MM.1S (cell line): ENCODE measurements at regions not wholly inside any gene's neighbourhood (a gene's known extent, or its start where the extent isn't known, plus 50 kb on each side); places are given as distances from the start of the nearest gene placed in this dataset.

ENCODE experiments used
- DNase-seq: peaks from one replicate; pipeline ENCODE4 v3.0.0-alpha.2; 2015
- H2AFZ ChIP-seq: fragments of 300-600 bp; sonication (generic); 2 replicates; pipeline ENCODE4 v1.6.0; 2016; ENCODE audit warnings: antibody characterized with exemption, low read length
- H3F3A ChIP-seq: fragments of 300-600 bp; sonication (generic); 2 replicates; pipeline ENCODE4 v1.6.1; 2016; ENCODE audit warnings: mild to moderate bottlenecking, antibody characterized with exemption, low read length, moderate library complexity, mixed read lengths; ENCODE audit not compliant: insufficient read depth
- H3K27ac ChIP-seq: fragments of 300-600 bp; sonication (generic); 2 replicates; pipeline ENCODE4 v1.5.1; 2016; ENCODE audit warnings: mild to moderate bottlenecking, low read length
- H3K27me3 ChIP-seq: fragments of 300-600 bp; sonication (generic); replicated peaks from 2 replicates; pipeline ENCODE4 v1.6.0; 2016; ENCODE audit warnings: low read length; ENCODE audit not compliant: insufficient read depth
- H3K36me3 ChIP-seq: fragments of 300-600 bp; sonication (generic); replicated peaks from 2 replicates; pipeline ENCODE4 v1.6.1; 2016; ENCODE audit warnings: mild to moderate bottlenecking, low read length, mixed read lengths; ENCODE audit not compliant: insufficient read depth
- H3K4me1 ChIP-seq: fragments of 300-600 bp; sonication (generic); 2 replicates; pipeline ENCODE4 v1.6.1; 2016; ENCODE audit warnings: low read length, mixed read lengths
- H3K4me2 ChIP-seq: fragments of 300-600 bp; sonication (generic); 2 replicates; pipeline ENCODE4 v1.6.0; 2016; ENCODE audit warnings: low read depth, low read length
- H3K4me3 ChIP-seq: fragments of 300-600 bp; sonication (generic); 2 replicates; pipeline ENCODE4 v1.5.1; 2016; ENCODE audit warnings: low read length, mixed read lengths
- H3K79me2 ChIP-seq: fragments of 300-600 bp; sonication (generic); 2 replicates; pipeline ENCODE4 v1.6.1; 2016; ENCODE audit warnings: mixed run types, low read length, mixed read lengths
- H3K9ac ChIP-seq: fragments of 300-600 bp; sonication (generic); 2 replicates; pipeline ENCODE4 v1.6.1; 2016; ENCODE audit warnings: low read length, mixed read lengths
- H3K9me2 ChIP-seq: fragments of 300-600 bp; sonication (generic); replicated peaks from 2 replicates; pipeline ENCODE4 v1.6.1; 2016; ENCODE audit warnings: mild to moderate bottlenecking, low read length, mixed read lengths; ENCODE audit not compliant: insufficient read depth
- H3K9me3 ChIP-seq: fragments of 300-600 bp; sonication (generic); replicated peaks from 2 replicates; pipeline ENCODE4 v1.6.1; 2016; ENCODE audit warnings: mild to moderate bottlenecking, low read length, mixed read lengths; ENCODE audit not compliant: insufficient read depth
- H4K20me1 ChIP-seq: fragments of 300-600 bp; sonication (generic); 2 replicates; pipeline ENCODE4 v1.6.1; 2016; ENCODE audit warnings: mild to moderate bottlenecking, low read length, moderate library complexity, mixed read lengths; ENCODE audit not compliant: insufficient read depth
- CTCF ChIP-seq: fragments of 300-600 bp; sonication (generic); IDR thresholded peaks from 2 replicates; pipeline ENCODE4 v1.5.1; 2016; ENCODE audit warnings: antibody characterized with exemption, low read length, mixed read lengths
- EZH2 ChIP-seq: fragments of 300-600 bp; sonication (generic); optimal IDR thresholded peaks from 2 replicates; pipeline ENCODE3; 2017; ENCODE audit warnings: low read depth, mild to moderate bottlenecking, antibody characterized with exemption, low read length, mixed read lengths
- EZH2phosphoT487 ChIP-seq: fragments of 300-600 bp; sonication (generic); IDR thresholded peaks from 2 replicates; pipeline ENCODE4 v1.6.1; 2018; ENCODE audit warnings: antibody characterized with exemption, low read length

- Histone ChIP-seq H3K9me2 (no peaks in the 10 kb centered on the region), H2AFZ (no peak overlapping the region), H3K27me3 (no peaks in the 10 kb centered on the region), H3K4me2 (no peak overlapping the region), H3K9me3 (no peaks in the 10 kb centered on the region), H3K79me2 (no peaks in the 10 kb centered on the region), H3K27ac (no peak overlapping the region), H3K4me1 (no peaks in the 10 kb centered on the region), H4K20me1 (no peaks in the 10 kb centered on the region), H3K4me3 (no peak overlapping the region), H3K36me3 (no peaks in the 10 kb centered on the region), H3F3A (no peaks in the 10 kb centered on the region), H3K9ac (no peak overlapping the region)
- DNase-seq = no peak
- TF ChIP-seq EZH2 (no peak), EZH2phosphoT487 (no peak), CTCF (no peak)
These were observed 540.0 kb downstream of the SOX6 start for GRCh38 chr11:15816260-15816871.

- H4K20me1 ChIP-seq = no peaks in the 10 kb centered on the region
- H3K27me3 ChIP-seq = no peaks in the 10 kb centered on the region
- no peak overlapping the region for H3K4me3 ChIP-seq
- H3K4me1 ChIP-seq = no peaks in the 10 kb centered on the region
- H2AFZ ChIP-seq = no peak overlapping the region
- no peaks in the 10 kb centered on the region for H3K79me2 ChIP-seq
- no peaks in the 10 kb centered on the region for H3K9me3 ChIP-seq
- H3K4me2 ChIP-seq = no peak overlapping the region
- TF ChIP-seq CTCF = no peak
- TF ChIP-seq EZH2 = no peak
- no peak for TF ChIP-seq EZH2phosphoT487
- no peaks in the 10 kb centered on the region for H3K9me2 ChIP-seq
- H3K27ac ChIP-seq = no peak overlapping the region
- no peak overlapping the region for H3K9ac ChIP-seq
- DNase-seq = no peak
- H3F3A ChIP-seq = no peaks in the 10 kb centered on the region
- H3K36me3 ChIP-seq = no peaks in the 10 kb centered on the region
These were observed 539.3 kb downstream of the SOX6 start for GRCh38 chr11:15817001-15817400.

GRCh38 chr11:15818132-15818842 lies 538.1 kb downstream of the SOX6 start:
- H4K20me1 ChIP-seq = no peaks in the 10 kb centered on the region
- no peaks in the 10 kb centered on the region for H3K4me1 ChIP-seq
- DNase-seq = no peak
- H3K9ac ChIP-seq = no peak overlapping the region
- H3F3A ChIP-seq = no peaks in the 10 kb centered on the region
- H2AFZ ChIP-seq = no peak overlapping the region
- no peaks in the 10 kb centered on the region for H3K27me3 ChIP-seq
- H3K4me2 ChIP-seq = no peak overlapping the region
- H3K4me3 ChIP-seq = no peak overlapping the region
- no peaks in the 10 kb centered on the region for H3K9me3 ChIP-seq
- H3K9me2 ChIP-seq = no peaks in the 10 kb centered on the region
- no peaks in the 10 kb centered on the region for H3K36me3 ChIP-seq
- H3K79me2 ChIP-seq = no peaks in the 10 kb centered on the region
- TF ChIP-seq EZH2 = no peak
- no peak for TF ChIP-seq CTCF
- no peak for TF ChIP-seq EZH2phosphoT487
- H3K27ac ChIP-seq = no peak overlapping the region
